Fibroblast of lung (primary cell): ENCODE measurements at regions not wholly inside any gene's neighbourhood (a gene's known extent, or its start where the extent isn't known, plus 50 kb on each side); places are given as distances from the start of the nearest gene placed in this dataset.

ENCODE experiments used
- EZH2 ChIP-seq: IDR thresholded peaks from 2 replicates; pipeline ENCODE4 v1.5.1; 2012; ENCODE audit warnings: low read length, control low read depth, mild to moderate bottlenecking; ENCODE audit errors: missing control alignments
- TF ChIP-seq, protein P1 (sequence below), 2 donors: IDR thresholded peaks in 1 of 2; conservative IDR thresholded peaks in 1 of 2; 1 replicate in 1 of 2; 2 replicates in 1 of 2; pipeline ENCODE4 v1.5.1; 2011 to 2012; ENCODE audit warnings: low read length in 2 of 2, control low read depth in 1 of 2, inconsistent platforms in 1 of 2, low read depth in 1 of 2, mild to moderate bottlenecking in 1 of 2

GRCh38 chr18:39638224-39638623 is 2072.6 kb upstream of the CELF4 start:
- TF ChIP-seq, protein P1, sequence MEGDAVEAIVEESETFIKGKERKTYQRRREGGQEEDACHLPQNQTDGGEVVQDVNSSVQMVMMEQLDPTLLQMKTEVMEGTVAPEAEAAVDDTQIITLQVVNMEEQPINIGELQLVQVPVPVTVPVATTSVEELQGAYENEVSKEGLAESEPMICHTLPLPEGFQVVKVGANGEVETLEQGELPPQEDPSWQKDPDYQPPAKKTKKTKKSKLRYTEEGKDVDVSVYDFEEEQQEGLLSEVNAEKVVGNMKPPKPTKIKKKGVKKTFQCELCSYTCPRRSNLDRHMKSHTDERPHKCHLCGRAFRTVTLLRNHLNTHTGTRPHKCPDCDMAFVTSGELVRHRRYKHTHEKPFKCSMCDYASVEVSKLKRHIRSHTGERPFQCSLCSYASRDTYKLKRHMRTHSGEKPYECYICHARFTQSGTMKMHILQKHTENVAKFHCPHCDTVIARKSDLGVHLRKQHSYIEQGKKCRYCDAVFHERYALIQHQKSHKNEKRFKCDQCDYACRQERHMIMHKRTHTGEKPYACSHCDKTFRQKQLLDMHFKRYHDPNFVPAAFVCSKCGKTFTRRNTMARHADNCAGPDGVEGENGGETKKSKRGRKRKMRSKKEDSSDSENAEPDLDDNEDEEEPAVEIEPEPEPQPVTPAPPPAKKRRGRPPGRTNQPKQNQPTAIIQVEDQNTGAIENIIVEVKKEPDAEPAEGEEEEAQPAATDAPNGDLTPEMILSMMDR (conservative IDR thresholded peaks at IDR 0.05 in 1 of 2, IDR thresholded peaks at IDR 0.05 in 1 of 2; ENCODE audit: low read depth in 1 of 2, low read length in 2 of 2) = no peak
- TF ChIP-seq EZH2 = no peak
